ENCODE measurements at regions not wholly inside any gene's neighbourhood (a gene's known extent, or its start where the extent isn't known, plus 50 kb on each side); places are given as distances from the start of the nearest gene placed in this dataset.
"Not testable (repeated sequence)": the region's sequence is repeated elsewhere in the genome, so short reads cannot be mapped to it uniquely, and the experiment has no call there.

DNA sequence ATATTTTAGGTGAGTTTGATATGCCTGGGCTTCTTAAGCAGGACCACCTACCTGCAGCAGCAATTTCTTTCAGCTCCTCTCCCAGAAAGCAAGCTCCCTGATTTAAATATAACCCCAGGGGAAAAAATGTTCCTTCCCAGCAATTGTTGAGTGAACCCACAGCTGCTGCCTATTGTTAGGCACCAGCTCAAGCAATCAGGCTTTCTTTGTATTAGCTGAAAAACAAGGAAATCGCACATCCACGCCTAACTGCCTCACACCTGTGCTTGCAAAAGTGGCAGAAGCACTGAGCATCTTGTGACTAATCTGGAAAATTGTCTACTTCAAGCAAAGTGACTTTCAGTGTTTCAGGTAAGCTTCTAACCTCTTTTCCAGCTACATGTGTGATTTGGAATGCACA is 432.2 kb downstream of the SMARCA1 start:
- TF ChIP-seq POLR2AphosphoS5 (IDR thresholded peaks at IDR 0.05; ENCODE audit: borderline replicate concordance, low read depth, low read length) (no peak), FOXP2 (optimal IDR thresholded peaks at IDR 0.05; ENCODE audit: control extremely low read depth, extremely low read length, insufficient read depth) (no peak), EZH2 (IDR thresholded peaks at IDR 0.05) (no peak)
- H3K4me3 ChIP-seq, result no peak overlapping the region
- no peak overlapping the region for H3K27ac ChIP-seq
- no peaks in the 10 kb centered on the region for H3K9me3 ChIP-seq (ENCODE audit: low read depth, low read length)
- no peaks in the 10 kb centered on the region for H3K36me3 ChIP-seq (ENCODE audit: insufficient read depth, low read length)
- no peak for DNase-seq (ENCODE audit: low read depth, low spot score)
- H3K9ac ChIP-seq (ENCODE audit: insufficient read length), result no peak overlapping the region

- TF ChIP-seq POLR2AphosphoS5 (IDR thresholded peaks at IDR 0.05; ENCODE audit: borderline replicate concordance, low read depth, low read length) (no peak), EZH2 (IDR thresholded peaks at IDR 0.05) (no peak)
- Histone ChIP-seq H3K4me3 (no peak overlapping the region), H3K36me3 (ENCODE audit: insufficient read depth, low read length) (no peaks in the 10 kb centered on the region), H3K9me3 (ENCODE audit: low read depth, low read length) (no peaks in the 10 kb centered on the region), H3K27ac (no peak overlapping the region), H3K9ac (ENCODE audit: insufficient read length) (no peak overlapping the region)
- no peak for DNase-seq (ENCODE audit: low read depth, low spot score)
Measured at GRCh38 chrX:129086802-129087201, 436.5 kb downstream of the SMARCA1 start.

DNA sequence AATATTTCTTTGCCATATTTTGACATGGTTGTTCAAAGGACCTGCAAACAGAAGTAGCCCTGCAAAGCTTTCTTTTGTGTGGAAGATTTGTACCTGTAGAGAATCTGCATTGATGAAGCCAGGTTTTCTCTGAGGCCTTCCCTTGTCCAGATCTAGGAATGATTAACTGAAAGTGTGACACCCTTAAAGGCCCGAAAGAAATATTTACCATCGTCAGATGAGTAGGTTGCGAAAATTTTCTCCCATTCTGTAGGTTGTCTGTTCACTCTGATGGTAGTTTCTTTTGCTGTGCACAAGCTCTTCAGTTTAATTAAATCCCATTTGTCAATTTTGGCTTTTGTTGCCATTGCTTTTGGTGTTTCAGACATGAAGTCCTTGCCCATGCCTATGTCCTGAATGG is 439.0 kb downstream of the SMARCA1 start:
- not testable (repeated sequence) for H3K9me3 ChIP-seq (ENCODE audit: low read depth, low read length); DNase-seq (ENCODE audit: low read depth, low spot score); H3K4me3 ChIP-seq; H3K9ac ChIP-seq (ENCODE audit: insufficient read length); H3K27ac ChIP-seq; H3K36me3 ChIP-seq (ENCODE audit: insufficient read depth, low read length)

DNA sequence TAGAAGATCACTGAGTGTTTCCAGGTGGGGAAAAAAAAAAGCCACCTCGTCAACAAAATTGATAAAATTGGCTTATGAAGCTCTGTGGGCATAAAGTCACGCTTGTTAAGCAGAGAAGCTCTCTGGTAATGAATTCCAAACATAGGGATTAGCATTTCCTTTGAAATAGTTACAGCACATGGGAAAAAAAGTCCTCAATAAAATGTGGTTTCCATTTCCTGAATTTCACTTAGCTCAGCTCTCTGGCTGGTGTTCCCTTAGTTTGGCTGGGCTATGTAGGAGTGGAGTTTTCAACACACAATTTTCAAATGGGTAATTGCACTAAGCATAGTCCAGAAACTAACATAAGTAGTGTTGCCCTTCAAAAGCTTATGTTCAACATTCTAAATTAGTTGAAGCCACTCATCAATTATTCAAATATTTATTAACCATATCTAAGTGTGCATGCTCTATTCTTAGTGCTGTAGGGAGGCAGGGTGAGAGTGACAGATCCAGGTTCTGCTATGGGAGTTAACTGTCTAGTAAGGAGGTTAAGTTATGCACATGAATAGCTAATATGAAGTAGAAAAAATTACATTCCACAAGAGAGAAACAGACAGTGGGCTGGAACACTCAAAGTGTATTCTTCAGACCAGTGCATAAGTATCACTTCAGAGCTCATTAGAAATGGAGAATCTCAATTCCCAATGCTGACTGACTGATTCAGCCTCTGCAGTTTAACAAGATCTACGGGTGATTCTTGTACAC is 445.7 kb downstream of the SMARCA1 start:
- H3K27ac ChIP-seq, result peak overlapping the region; percentile 90
- no peaks in the 10 kb centered on the region for H3K36me3 ChIP-seq (ENCODE audit: insufficient read depth, low read length)
- peak overlapping the region; percentile 62 for H3K4me3 ChIP-seq
- H3K9me3 ChIP-seq (ENCODE audit: low read depth, low read length), result no peaks in the 10 kb centered on the region
- DNase-seq (ENCODE audit: low read depth, low spot score), result peak; percentile 92
- TF ChIP-seq FOXP2 (optimal IDR thresholded peaks at IDR 0.05; ENCODE audit: control extremely low read depth, extremely low read length, insufficient read depth) (no peak), EZH2 (IDR thresholded peaks at IDR 0.05) (no peak), POLR2AphosphoS5 (IDR thresholded peaks at IDR 0.05; ENCODE audit: borderline replicate concordance, low read depth, low read length) (peak; percentile 62; the same call in 1 of the 2 replicates)
- no peak overlapping the region for H3K9ac ChIP-seq (ENCODE audit: insufficient read length)

DNA sequence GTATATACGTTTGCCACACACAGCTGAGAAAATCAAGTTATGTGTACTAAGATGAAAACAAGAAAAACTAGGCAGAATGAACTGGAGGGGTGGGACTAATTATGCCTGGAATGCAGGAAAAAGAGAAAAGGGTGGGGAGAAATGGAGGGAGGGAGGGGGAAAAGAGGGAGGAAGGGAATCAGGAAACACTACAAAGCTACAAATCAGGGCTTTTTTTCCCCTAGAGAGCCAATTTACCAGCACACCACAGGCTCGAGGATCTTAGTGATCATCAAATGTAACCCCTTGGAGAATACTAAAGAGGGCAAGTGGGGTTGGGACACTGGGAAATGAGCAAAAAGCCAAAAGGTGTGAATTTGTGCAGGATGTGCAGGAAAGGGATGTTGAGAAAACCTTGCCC is 451.9 kb downstream of the SMARCA1 start:
- Histone ChIP-seq H3K9ac (ENCODE audit: insufficient read length) (no peak overlapping the region), H3K4me3 (no peak overlapping the region), H3K36me3 (ENCODE audit: insufficient read depth, low read length) (no peaks in the 10 kb centered on the region), H3K9me3 (ENCODE audit: low read depth, low read length) (no peaks in the 10 kb centered on the region), H3K27ac (no peak overlapping the region)
- TF ChIP-seq EZH2 (IDR thresholded peaks at IDR 0.05) (no peak), FOXP2 (optimal IDR thresholded peaks at IDR 0.05; ENCODE audit: control extremely low read depth, extremely low read length, insufficient read depth) (no peak), POLR2AphosphoS5 (IDR thresholded peaks at IDR 0.05; ENCODE audit: borderline replicate concordance, low read depth, low read length) (no peak)
- DNase-seq (ENCODE audit: low read depth, low spot score), result no peak

GRCh38 chrX:129065895-129066294 is 457.4 kb downstream of the SMARCA1 start:
- no peak overlapping the region for H3K27ac ChIP-seq
- no peak overlapping the region for H3K4me3 ChIP-seq
- H3K9me3 ChIP-seq (ENCODE audit: low read depth, low read length), result no peaks in the 10 kb centered on the region
- no peak for TF ChIP-seq FOXP2 (optimal IDR thresholded peaks at IDR 0.05; ENCODE audit: control extremely low read depth, extremely low read length, insufficient read depth)
- TF ChIP-seq POLR2AphosphoS5 (IDR thresholded peaks at IDR 0.05; ENCODE audit: borderline replicate concordance, low read depth, low read length), result no peak
- no peak for TF ChIP-seq EZH2 (IDR thresholded peaks at IDR 0.05)
- H3K36me3 ChIP-seq (ENCODE audit: insufficient read depth, low read length), result no peaks in the 10 kb centered on the region
- H3K9ac ChIP-seq (ENCODE audit: insufficient read length), result no peak overlapping the region
- no peak for DNase-seq (ENCODE audit: low read depth, low spot score)

- no peak overlapping the region for H3K9ac ChIP-seq (ENCODE audit: insufficient read length)
- no peak for DNase-seq (ENCODE audit: low read depth, low spot score)
- no peak overlapping the region for H3K4me3 ChIP-seq
- H3K9me3 ChIP-seq (ENCODE audit: low read depth, low read length), result no peaks in the 10 kb centered on the region
- TF ChIP-seq FOXP2 (optimal IDR thresholded peaks at IDR 0.05; ENCODE audit: control extremely low read depth, extremely low read length, insufficient read depth) (no peak), POLR2AphosphoS5 (IDR thresholded peaks at IDR 0.05; ENCODE audit: borderline replicate concordance, low read depth, low read length) (no peak), EZH2 (IDR thresholded peaks at IDR 0.05) (no peak)
- H3K27ac ChIP-seq, result no peak overlapping the region
- no peaks in the 10 kb centered on the region for H3K36me3 ChIP-seq (ENCODE audit: insufficient read depth, low read length)
Measured at GRCh38 chrX:129058405-129058804, 464.9 kb downstream of the SMARCA1 start.

DNA sequence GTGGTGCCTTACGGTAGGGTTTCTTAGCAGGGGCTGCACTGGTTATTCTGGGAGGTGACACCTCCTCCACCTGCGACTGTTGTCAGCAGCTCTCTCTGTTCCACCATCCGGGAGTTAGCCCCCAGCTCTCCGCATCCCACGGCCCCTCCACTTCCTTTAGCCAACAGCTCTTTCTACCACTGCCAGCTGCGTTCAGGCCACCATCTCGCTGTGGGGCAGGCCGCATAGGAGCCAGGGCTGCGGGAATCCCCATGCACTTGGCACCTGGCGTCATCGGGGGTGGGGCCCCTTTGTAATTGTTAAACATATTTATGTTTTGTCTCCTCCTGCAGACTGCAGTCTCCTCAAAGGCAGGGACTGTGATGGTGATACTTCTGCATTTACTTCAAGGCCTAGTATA is 480.2 kb downstream of the SMARCA1 start:
- TF ChIP-seq EZH2 (IDR thresholded peaks at IDR 0.05), result no peak
- TF ChIP-seq POLR2AphosphoS5 (IDR thresholded peaks at IDR 0.05; ENCODE audit: borderline replicate concordance, low read depth, low read length), result no peak
- TF ChIP-seq FOXP2 (optimal IDR thresholded peaks at IDR 0.05; ENCODE audit: control extremely low read depth, extremely low read length, insufficient read depth), result no peak
- no peak for DNase-seq (ENCODE audit: low read depth, low spot score)
- no peak overlapping the region for H3K4me3 ChIP-seq

DNA sequence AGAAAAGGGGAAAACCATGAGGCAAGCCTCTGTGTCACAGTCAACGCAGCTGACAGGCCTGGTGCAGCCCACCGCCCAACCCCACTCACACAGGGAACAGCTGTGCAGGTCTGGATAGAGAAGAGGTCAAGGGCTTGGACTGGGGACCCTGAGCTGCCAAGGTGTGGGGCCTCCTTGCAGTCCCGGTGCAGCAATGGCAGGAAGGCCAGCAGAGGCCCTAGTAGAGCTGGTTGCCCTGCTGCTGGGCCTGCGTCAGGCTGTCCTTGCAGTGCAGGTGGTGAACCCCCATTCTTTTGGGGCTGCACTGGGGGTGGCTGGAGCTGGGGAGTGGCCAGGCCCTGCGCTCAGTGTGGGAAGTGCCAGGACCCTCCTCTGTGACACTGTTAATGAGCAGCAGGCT is 482.0 kb downstream of the SMARCA1 start:
- Histone ChIP-seq H3K9me3 (ENCODE audit: low read depth, low read length) (no peaks in the 10 kb centered on the region), H3K27ac (no peak overlapping the region), H3K4me3 (no peak overlapping the region), H3K9ac (ENCODE audit: insufficient read length) (no peak overlapping the region), H3K36me3 (ENCODE audit: insufficient read depth, low read length) (no peaks in the 10 kb centered on the region)
- no peak for DNase-seq (ENCODE audit: low read depth, low spot score)
- TF ChIP-seq FOXP2 (optimal IDR thresholded peaks at IDR 0.05; ENCODE audit: control extremely low read depth, extremely low read length, insufficient read depth) (no peak), POLR2AphosphoS5 (IDR thresholded peaks at IDR 0.05; ENCODE audit: borderline replicate concordance, low read depth, low read length) (no peak), EZH2 (IDR thresholded peaks at IDR 0.05) (no peak)

More for the DNA sequence above, 480.2 kb downstream of the SMARCA1 start:
- H3K9me3 ChIP-seq (ENCODE audit: low read depth, low read length), result no peaks in the 10 kb centered on the region
- H3K9ac ChIP-seq (ENCODE audit: insufficient read length), result no peak overlapping the region
- H3K27ac ChIP-seq, result no peak overlapping the region
- H3K36me3 ChIP-seq (ENCODE audit: insufficient read depth, low read length), result no peaks in the 10 kb centered on the region

All from SK-N-MC (cell line).